OCI-LY1 (cell line): ENCODE measurements at regions not wholly inside any gene's neighbourhood (a gene's known extent, or its start where the extent isn't known, plus 50 kb on each side); places are given as distances from the start of the nearest gene placed in this dataset.

Experiments
- H2AFZ ChIP-seq: fragments of 200-600 bp; sonication (generic), shearing (Covaris generic); 2 replicates; pipeline ENCODE4 v1.6.0; 2014; ENCODE audit warnings: antibody characterized with exemption, mild to moderate bottlenecking, low read length
- H3F3A ChIP-seq: fragments of 200-600 bp; sonication (generic), shearing (Covaris generic); 2 replicates; pipeline ENCODE4 v1.6.0; 2014; ENCODE audit warnings: mild to moderate bottlenecking, antibody characterized with exemption, low read length, moderate library complexity; ENCODE audit not compliant: insufficient read depth
- H3K27ac ChIP-seq: fragments of 200-600 bp; sonication (generic); 2 replicates; pipeline ENCODE4 v1.5.1; 2014; ENCODE audit warnings: low read length, mixed run types, mild to moderate bottlenecking, low read depth; ENCODE audit not compliant: poor library complexity, severe bottlenecking
- H3K27me3 ChIP-seq: fragments of 200-600 bp; sonication (generic); 2 replicates; pipeline ENCODE4 v1.6.0; 2014; ENCODE audit warnings: antibody characterized with exemption, mild to moderate bottlenecking, low read length, moderate library complexity; ENCODE audit not compliant: insufficient read depth
- H3K36me3 ChIP-seq: fragments of 200-600 bp; sonication (generic); 2 replicates; pipeline ENCODE4 v1.6.1; 2014; ENCODE audit warnings: mild to moderate bottlenecking, antibody characterized with exemption, low read length, moderate library complexity, mixed read lengths; ENCODE audit not compliant: insufficient read depth
- H3K4me1 ChIP-seq: fragments of 200-600 bp; sonication (generic); 2 replicates; pipeline ENCODE4 v1.5.1; 2014; ENCODE audit warnings: mild to moderate bottlenecking, low read length, moderate library complexity; ENCODE audit not compliant: insufficient read depth, severe bottlenecking
- H3K4me2 ChIP-seq: fragments of 200-600 bp; sonication (generic), shearing (Covaris generic); 2 replicates; pipeline ENCODE4 v1.6.1; 2014; ENCODE audit warnings: low read length
- H3K4me3 ChIP-seq: fragments of 200-600 bp; sonication (generic); 2 replicates; pipeline ENCODE4 v1.5.1; 2014; ENCODE audit warnings: low read length, low read depth, mild to moderate bottlenecking, mixed read lengths; ENCODE audit not compliant: poor library complexity, severe bottlenecking
- H3K79me2 ChIP-seq: fragments of 200-600 bp; shearing (Covaris generic); 2 replicates; pipeline ENCODE4 v1.6.1; 2016; ENCODE audit warnings: mixed run types, low read length, mixed read lengths; ENCODE audit not compliant: insufficient read depth
- H3K9ac ChIP-seq: fragments of 200-600 bp; sonication (generic), shearing (Covaris generic); 2 replicates; pipeline ENCODE4 v1.6.1; 2014; ENCODE audit warnings: mild to moderate bottlenecking, low read length, mixed read lengths
- H3K9me2 ChIP-seq: fragments of 200-600 bp; sonication (generic), shearing (Covaris generic); 2 replicates; pipeline ENCODE4 v1.6.1; 2014; ENCODE audit warnings: low read depth, mild to moderate bottlenecking, low read length, mixed read lengths
- H3K9me3 ChIP-seq: fragments of 200-600 bp; shearing (Covaris generic); 2 replicates; pipeline ENCODE4 v1.6.1; 2014; ENCODE audit warnings: low read length, mixed read lengths
- H4K20me1 ChIP-seq: fragments of 200-600 bp; sonication (generic), shearing (Covaris generic); 2 replicates; pipeline ENCODE4 v1.6.0; 2016; ENCODE audit warnings: mild to moderate bottlenecking, low read length; ENCODE audit not compliant: insufficient read depth
- EZH2 ChIP-seq: fragments of 200-600 bp; sonication (generic), shearing (Covaris generic); IDR thresholded peaks from 2 replicates; pipeline ENCODE4 v1.8.0; 2017; ENCODE audit warnings: borderline replicate concordance, mixed run types, mild to moderate bottlenecking, antibody characterized with exemption, low read length, moderate library complexity, mixed read lengths
- TF ChIP-seq, protein P1 (sequence below): fragments of 200-600 bp; sonication (generic), shearing (Covaris generic); IDR thresholded peaks from 2 replicates; pipeline ENCODE4 v1.5.1; 2017; ENCODE audit warnings: mild to moderate bottlenecking, antibody characterized with exemption, low read length, moderate library complexity, mixed read lengths

DNA sequence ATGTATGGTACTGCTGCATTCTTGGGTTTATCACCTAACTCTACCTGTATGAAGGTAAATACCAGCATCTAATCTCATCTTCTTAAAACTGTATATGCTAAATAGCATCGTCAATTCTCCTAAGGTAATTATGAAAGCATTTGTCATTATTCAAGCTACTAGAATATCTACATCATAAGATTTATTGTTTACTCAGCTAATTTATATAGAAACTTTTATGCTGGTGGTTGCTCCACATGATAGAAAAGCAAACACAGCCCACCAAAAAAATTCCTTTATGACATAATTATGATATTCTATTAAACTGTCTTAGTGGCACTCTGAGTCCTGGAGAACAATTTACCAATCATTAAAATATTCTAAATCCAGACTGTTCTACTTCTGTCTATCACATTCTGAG lies 1226.1 kb upstream of the NRXN1 start:
- TF ChIP-seq EZH2: no peak
- TF ChIP-seq, protein P1, sequence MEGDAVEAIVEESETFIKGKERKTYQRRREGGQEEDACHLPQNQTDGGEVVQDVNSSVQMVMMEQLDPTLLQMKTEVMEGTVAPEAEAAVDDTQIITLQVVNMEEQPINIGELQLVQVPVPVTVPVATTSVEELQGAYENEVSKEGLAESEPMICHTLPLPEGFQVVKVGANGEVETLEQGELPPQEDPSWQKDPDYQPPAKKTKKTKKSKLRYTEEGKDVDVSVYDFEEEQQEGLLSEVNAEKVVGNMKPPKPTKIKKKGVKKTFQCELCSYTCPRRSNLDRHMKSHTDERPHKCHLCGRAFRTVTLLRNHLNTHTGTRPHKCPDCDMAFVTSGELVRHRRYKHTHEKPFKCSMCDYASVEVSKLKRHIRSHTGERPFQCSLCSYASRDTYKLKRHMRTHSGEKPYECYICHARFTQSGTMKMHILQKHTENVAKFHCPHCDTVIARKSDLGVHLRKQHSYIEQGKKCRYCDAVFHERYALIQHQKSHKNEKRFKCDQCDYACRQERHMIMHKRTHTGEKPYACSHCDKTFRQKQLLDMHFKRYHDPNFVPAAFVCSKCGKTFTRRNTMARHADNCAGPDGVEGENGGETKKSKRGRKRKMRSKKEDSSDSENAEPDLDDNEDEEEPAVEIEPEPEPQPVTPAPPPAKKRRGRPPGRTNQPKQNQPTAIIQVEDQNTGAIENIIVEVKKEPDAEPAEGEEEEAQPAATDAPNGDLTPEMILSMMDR: no peak
- Histone ChIP-seq H3K79me2 (no peaks in the 10 kb centered on the region), H3K36me3 (no peaks in the 10 kb centered on the region), H3K9me3 (no peaks in the 10 kb centered on the region), H3K27ac (no peak overlapping the region), H3K4me2 (no peak overlapping the region), H2AFZ (no peak overlapping the region), H3F3A (no peaks in the 10 kb centered on the region), H3K9ac (no peak overlapping the region), H4K20me1 (no peaks in the 10 kb centered on the region), H3K4me3 (no peak overlapping the region), H3K27me3 (no peaks in the 10 kb centered on the region), H3K4me1 (no peaks in the 10 kb centered on the region), H3K9me2 (no peaks in the 10 kb centered on the region; the same call in 1 of the 2 replicates)

DNA sequence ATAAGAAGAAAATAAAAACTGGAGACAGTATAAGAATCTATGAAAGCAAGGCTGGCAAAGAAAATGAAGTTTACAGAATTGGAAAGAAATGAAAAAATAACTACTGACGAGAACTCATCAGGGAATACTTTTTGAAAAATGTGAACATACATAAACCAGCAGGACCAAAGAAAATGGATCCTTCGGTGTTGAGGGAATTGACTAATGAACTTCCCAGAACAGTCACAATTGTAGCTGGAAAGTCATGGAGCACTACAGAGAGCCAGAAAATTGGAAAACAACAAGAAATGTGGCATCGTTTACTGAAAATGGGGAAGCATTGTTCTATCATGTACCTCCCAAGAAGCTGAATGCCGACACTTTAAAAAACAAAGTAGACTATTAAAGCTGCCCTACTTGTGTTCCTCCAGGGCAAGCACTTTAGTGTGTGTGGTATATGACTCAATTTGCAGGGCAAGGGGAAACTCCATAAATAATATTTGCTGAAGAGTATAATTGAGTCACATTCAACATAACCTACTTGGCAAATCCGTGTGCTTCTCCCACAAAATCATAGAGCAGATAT lies 1221.6 kb upstream of the NRXN1 start:
- no peaks in the 10 kb centered on the region for H3K4me1 ChIP-seq
- H3K4me2 ChIP-seq: no peak overlapping the region
- H2AFZ ChIP-seq: no peak overlapping the region
- no peak overlapping the region for H3K4me3 ChIP-seq
- no peaks in the 10 kb centered on the region for H3K9me2 ChIP-seq
- no peaks in the 10 kb centered on the region for H3K36me3 ChIP-seq
- no peaks in the 10 kb centered on the region for H4K20me1 ChIP-seq
- H3F3A ChIP-seq: no peaks in the 10 kb centered on the region
- H3K27me3 ChIP-seq: no peaks in the 10 kb centered on the region
- no peak overlapping the region for H3K9ac ChIP-seq
- no peak overlapping the region for H3K27ac ChIP-seq
- TF ChIP-seq, protein P1: no peak
- no peak for TF ChIP-seq EZH2
- H3K79me2 ChIP-seq: no peaks in the 10 kb centered on the region
- H3K9me3 ChIP-seq: no peaks in the 10 kb centered on the region

DNA sequence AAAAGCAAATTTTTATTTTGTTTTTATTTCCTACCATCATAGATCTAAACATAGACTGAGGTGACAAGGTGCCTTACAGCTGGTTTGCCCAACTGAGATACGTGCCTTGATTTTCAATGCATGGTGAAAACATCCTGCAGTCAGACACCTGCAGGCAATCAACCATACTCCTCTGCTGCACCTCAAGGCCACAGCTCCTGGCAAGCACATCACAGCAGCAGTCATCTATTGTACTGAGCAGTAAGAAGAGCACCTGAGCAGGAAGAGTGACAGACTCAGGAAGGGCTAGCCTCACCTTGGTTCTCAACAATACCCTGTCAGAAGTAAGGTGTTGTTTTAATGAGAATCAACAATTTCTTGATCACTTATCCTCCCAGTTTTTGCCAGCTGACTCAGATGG lies 1206.8 kb upstream of the NRXN1 start:
- no peak overlapping the region for H2AFZ ChIP-seq
- H3K4me2 ChIP-seq: no peak overlapping the region
- no peak overlapping the region for H3K4me3 ChIP-seq
- no peaks in the 10 kb centered on the region for H4K20me1 ChIP-seq
- no peaks in the 10 kb centered on the region for H3K36me3 ChIP-seq
- H3K4me1 ChIP-seq: peaks cover 8% of the 10 kb centered on the region
- H3K9ac ChIP-seq: no peak overlapping the region
- H3F3A ChIP-seq: no peaks in the 10 kb centered on the region
- no peaks in the 10 kb centered on the region for H3K9me2 ChIP-seq
- H3K79me2 ChIP-seq: no peaks in the 10 kb centered on the region
- H3K27me3 ChIP-seq: no peaks in the 10 kb centered on the region
- TF ChIP-seq EZH2: no peak
- TF ChIP-seq, protein P1: no peak
- H3K27ac ChIP-seq: no peak overlapping the region
- H3K9me3 ChIP-seq: no peaks in the 10 kb centered on the region
